ENCODE measurements at regions not wholly inside any gene's neighbourhood (a gene's known extent, or its start where the extent isn't known, plus 50 kb on each side); places are given as distances from the start of the nearest gene placed in this dataset.

- Histone ChIP-seq H3K27ac (ENCODE audit: low read depth, low read length) (peak overlapping the region; percentile 50), H3K4me3 (ENCODE audit: low read depth, low read length) (no peak overlapping the region), H2AFZ (ENCODE audit: low read length, unreplicated experiment) (no peak overlapping the region), H3K27me3 (ENCODE audit: insufficient read depth, low read length) (no peaks in the 10 kb centered on the region), H3K79me2 (ENCODE audit: control insufficient read depth, insufficient read depth, low read length, unreplicated experiment) (no peaks in the 10 kb centered on the region), H3K4me1 (ENCODE audit: control insufficient read depth, insufficient read depth, low read length, unreplicated experiment) (peaks cover 31% of the 10 kb centered on the region), H3K36me3 (ENCODE audit: insufficient read depth, low read length) (no peaks in the 10 kb centered on the region)
Measured at GRCh38 chr12:30026621-30027234, 243.0 kb upstream of the TMTC1 start.

GRCh38 chr12:30025317-30025716 lies 241.6 kb upstream of the TMTC1 start:
- H3K36me3 ChIP-seq (ENCODE audit: insufficient read depth, low read length): no peaks in the 10 kb centered on the region
- H3K4me3 ChIP-seq (ENCODE audit: low read depth, low read length): no peak overlapping the region
- no peak overlapping the region for H2AFZ ChIP-seq (ENCODE audit: low read length, unreplicated experiment)
- no peaks in the 10 kb centered on the region for H3K79me2 ChIP-seq (ENCODE audit: control insufficient read depth, insufficient read depth, low read length, unreplicated experiment)
- no peaks in the 10 kb centered on the region for H3K27me3 ChIP-seq (ENCODE audit: insufficient read depth, low read length)
- no peak overlapping the region for H3K27ac ChIP-seq (ENCODE audit: low read depth, low read length)
- H3K4me1 ChIP-seq (ENCODE audit: control insufficient read depth, insufficient read depth, low read length, unreplicated experiment): peaks cover 31% of the 10 kb centered on the region

- no peak overlapping the region for H2AFZ ChIP-seq (ENCODE audit: low read length, unreplicated experiment)
- no peak overlapping the region for H3K4me3 ChIP-seq (ENCODE audit: low read depth, low read length)
- no peaks in the 10 kb centered on the region for H3K36me3 ChIP-seq (ENCODE audit: insufficient read depth, low read length)
- H3K27ac ChIP-seq (ENCODE audit: low read depth, low read length): no peak overlapping the region
- no peaks in the 10 kb centered on the region for H3K27me3 ChIP-seq (ENCODE audit: insufficient read depth, low read length)
- H3K4me1 ChIP-seq (ENCODE audit: control insufficient read depth, insufficient read depth, low read length, unreplicated experiment): peaks cover 31% of the 10 kb centered on the region
- H3K79me2 ChIP-seq (ENCODE audit: control insufficient read depth, insufficient read depth, low read length, unreplicated experiment): no peaks in the 10 kb centered on the region
Measured at GRCh38 chr12:30023186-30023585, 239.4 kb upstream of the TMTC1 start.

- Histone ChIP-seq H3K4me3 (ENCODE audit: low read depth, low read length) (no peak overlapping the region), H3K79me2 (ENCODE audit: control insufficient read depth, insufficient read depth, low read length, unreplicated experiment) (no peaks in the 10 kb centered on the region), H3K4me1 (ENCODE audit: control insufficient read depth, insufficient read depth, low read length, unreplicated experiment) (peaks cover 16% of the 10 kb centered on the region), H3K27me3 (ENCODE audit: insufficient read depth, low read length) (no peaks in the 10 kb centered on the region), H3K27ac (ENCODE audit: low read depth, low read length) (no peak overlapping the region), H2AFZ (ENCODE audit: low read length, unreplicated experiment) (no peak overlapping the region), H3K36me3 (ENCODE audit: insufficient read depth, low read length) (no peaks in the 10 kb centered on the region)
Measured at GRCh38 chr12:30021051-30021833, 237.5 kb upstream of the TMTC1 start.

GRCh38 chr12:30019366-30020140 lies 235.8 kb upstream of the TMTC1 start:
- no peaks in the 10 kb centered on the region for H3K79me2 ChIP-seq (ENCODE audit: control insufficient read depth, insufficient read depth, low read length, unreplicated experiment)
- no peaks in the 10 kb centered on the region for H3K36me3 ChIP-seq (ENCODE audit: insufficient read depth, low read length)
- H2AFZ ChIP-seq (ENCODE audit: low read length, unreplicated experiment): no peak overlapping the region
- no peaks in the 10 kb centered on the region for H3K27me3 ChIP-seq (ENCODE audit: insufficient read depth, low read length)
- no peak overlapping the region for H3K27ac ChIP-seq (ENCODE audit: low read depth, low read length)
- H3K4me3 ChIP-seq (ENCODE audit: low read depth, low read length): no peak overlapping the region
- peaks cover 6% of the 10 kb centered on the region for H3K4me1 ChIP-seq (ENCODE audit: control insufficient read depth, insufficient read depth, low read length, unreplicated experiment)

- H3K79me2 ChIP-seq (ENCODE audit: control insufficient read depth, insufficient read depth, low read length, unreplicated experiment): no peaks in the 10 kb centered on the region
- H3K27ac ChIP-seq (ENCODE audit: low read depth, low read length): no peak overlapping the region
- H3K27me3 ChIP-seq (ENCODE audit: insufficient read depth, low read length): no peaks in the 10 kb centered on the region
- H2AFZ ChIP-seq (ENCODE audit: low read length, unreplicated experiment): no peak overlapping the region
- H3K4me3 ChIP-seq (ENCODE audit: low read depth, low read length): no peak overlapping the region
- no peaks in the 10 kb centered on the region for H3K4me1 ChIP-seq (ENCODE audit: control insufficient read depth, insufficient read depth, low read length, unreplicated experiment)
- H3K36me3 ChIP-seq (ENCODE audit: insufficient read depth, low read length): no peaks in the 10 kb centered on the region
Measured at GRCh38 chr12:30016540-30017055, 232.9 kb upstream of the TMTC1 start.

- H3K36me3 ChIP-seq (ENCODE audit: insufficient read depth, low read length): no peaks in the 10 kb centered on the region
- H3K27ac ChIP-seq (ENCODE audit: low read depth, low read length): no peak overlapping the region
- no peak overlapping the region for H2AFZ ChIP-seq (ENCODE audit: low read length, unreplicated experiment)
- no peaks in the 10 kb centered on the region for H3K4me1 ChIP-seq (ENCODE audit: control insufficient read depth, insufficient read depth, low read length, unreplicated experiment)
- H3K27me3 ChIP-seq (ENCODE audit: insufficient read depth, low read length): no peaks in the 10 kb centered on the region
- no peaks in the 10 kb centered on the region for H3K79me2 ChIP-seq (ENCODE audit: control insufficient read depth, insufficient read depth, low read length, unreplicated experiment)
- H3K4me3 ChIP-seq (ENCODE audit: low read depth, low read length): no peak overlapping the region
Measured at GRCh38 chr12:30015631-30016337, 232.0 kb upstream of the TMTC1 start.

GRCh38 chr12:30014991-30015390 lies 231.2 kb upstream of the TMTC1 start:
- H3K4me1 ChIP-seq (ENCODE audit: control insufficient read depth, insufficient read depth, low read length, unreplicated experiment): no peaks in the 10 kb centered on the region
- no peak overlapping the region for H3K27ac ChIP-seq (ENCODE audit: low read depth, low read length)
- no peaks in the 10 kb centered on the region for H3K79me2 ChIP-seq (ENCODE audit: control insufficient read depth, insufficient read depth, low read length, unreplicated experiment)
- H3K27me3 ChIP-seq (ENCODE audit: insufficient read depth, low read length): no peaks in the 10 kb centered on the region
- H2AFZ ChIP-seq (ENCODE audit: low read length, unreplicated experiment): no peak overlapping the region
- no peak overlapping the region for H3K4me3 ChIP-seq (ENCODE audit: low read depth, low read length)
- H3K36me3 ChIP-seq (ENCODE audit: insufficient read depth, low read length): no peaks in the 10 kb centered on the region

GRCh38 chr12:30012816-30013450 lies 229.2 kb upstream of the TMTC1 start:
- no peaks in the 10 kb centered on the region for H3K79me2 ChIP-seq (ENCODE audit: control insufficient read depth, insufficient read depth, low read length, unreplicated experiment)
- no peaks in the 10 kb centered on the region for H3K27me3 ChIP-seq (ENCODE audit: insufficient read depth, low read length)
- H3K4me3 ChIP-seq (ENCODE audit: low read depth, low read length): no peak overlapping the region
- no peaks in the 10 kb centered on the region for H3K36me3 ChIP-seq (ENCODE audit: insufficient read depth, low read length)
- no peak overlapping the region for H3K27ac ChIP-seq (ENCODE audit: low read depth, low read length)
- no peaks in the 10 kb centered on the region for H3K4me1 ChIP-seq (ENCODE audit: control insufficient read depth, insufficient read depth, low read length, unreplicated experiment)
- H2AFZ ChIP-seq (ENCODE audit: low read length, unreplicated experiment): no peak overlapping the region

All from ACC112 (cell line).